ENCODE measurements at regions not wholly inside any gene's neighbourhood (a gene's known extent, or its start where the extent isn't known, plus 50 kb on each side); places are given as distances from the start of the nearest gene placed in this dataset.

DNA sequence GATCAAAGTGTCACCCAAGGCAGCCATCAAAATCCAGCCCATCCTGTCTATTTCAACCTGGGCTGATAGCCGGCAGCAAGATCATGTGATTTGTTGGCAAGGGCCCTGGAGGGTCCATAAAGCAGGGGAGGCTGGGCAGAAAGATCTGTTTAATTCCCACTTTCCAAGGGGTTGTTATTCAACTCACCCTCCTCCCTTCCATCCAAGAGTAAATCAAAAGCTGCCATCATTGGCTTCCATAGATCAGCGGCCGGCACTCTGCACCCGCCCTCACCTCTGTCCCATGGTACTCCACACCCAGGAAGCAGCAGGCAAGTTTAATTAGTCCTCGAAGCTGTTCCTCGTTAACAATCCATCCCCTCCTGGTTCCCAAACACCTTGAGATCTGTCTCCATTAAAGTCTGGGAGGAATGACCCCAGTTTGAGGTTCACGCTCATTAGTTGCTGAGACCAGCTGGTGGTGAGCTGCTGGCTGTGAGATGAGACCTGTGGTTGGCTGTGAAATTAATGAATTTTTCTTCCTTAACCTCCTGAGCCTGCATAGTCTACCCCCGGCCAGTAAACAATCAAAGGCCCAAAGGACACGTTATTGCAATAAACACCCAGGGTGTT is 120.6 kb upstream of the CHST15 start:
- no peaks in the 10 kb centered on the region for H3K9me3 ChIP-seq
- no peak for TF ChIP-seq POLR2A (IDR thresholded peaks at IDR 0.05)
- TF ChIP-seq, protein P1, sequence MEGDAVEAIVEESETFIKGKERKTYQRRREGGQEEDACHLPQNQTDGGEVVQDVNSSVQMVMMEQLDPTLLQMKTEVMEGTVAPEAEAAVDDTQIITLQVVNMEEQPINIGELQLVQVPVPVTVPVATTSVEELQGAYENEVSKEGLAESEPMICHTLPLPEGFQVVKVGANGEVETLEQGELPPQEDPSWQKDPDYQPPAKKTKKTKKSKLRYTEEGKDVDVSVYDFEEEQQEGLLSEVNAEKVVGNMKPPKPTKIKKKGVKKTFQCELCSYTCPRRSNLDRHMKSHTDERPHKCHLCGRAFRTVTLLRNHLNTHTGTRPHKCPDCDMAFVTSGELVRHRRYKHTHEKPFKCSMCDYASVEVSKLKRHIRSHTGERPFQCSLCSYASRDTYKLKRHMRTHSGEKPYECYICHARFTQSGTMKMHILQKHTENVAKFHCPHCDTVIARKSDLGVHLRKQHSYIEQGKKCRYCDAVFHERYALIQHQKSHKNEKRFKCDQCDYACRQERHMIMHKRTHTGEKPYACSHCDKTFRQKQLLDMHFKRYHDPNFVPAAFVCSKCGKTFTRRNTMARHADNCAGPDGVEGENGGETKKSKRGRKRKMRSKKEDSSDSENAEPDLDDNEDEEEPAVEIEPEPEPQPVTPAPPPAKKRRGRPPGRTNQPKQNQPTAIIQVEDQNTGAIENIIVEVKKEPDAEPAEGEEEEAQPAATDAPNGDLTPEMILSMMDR (IDR thresholded peaks at IDR 0.05): no peak
- H3K4me1 ChIP-seq: no peaks in the 10 kb centered on the region
- 64% methylated on average over 8 of the region's 9 CpGs for WGBS (ENCODE audit: insufficient coverage, low coverage, low lambda C conversion rate, missing lambda C conversion rate)
- no peaks in the 10 kb centered on the region for H3K36me3 ChIP-seq
- H3K27me3 ChIP-seq: no peaks in the 10 kb centered on the region
- no peak overlapping the region for H3K27ac ChIP-seq
- H3K4me3 ChIP-seq: no peak overlapping the region
- ATAC-seq (no peak), DNase-seq (no peak)
- intact Hi-C loops (cut with DNase I): no loop called here

DNA sequence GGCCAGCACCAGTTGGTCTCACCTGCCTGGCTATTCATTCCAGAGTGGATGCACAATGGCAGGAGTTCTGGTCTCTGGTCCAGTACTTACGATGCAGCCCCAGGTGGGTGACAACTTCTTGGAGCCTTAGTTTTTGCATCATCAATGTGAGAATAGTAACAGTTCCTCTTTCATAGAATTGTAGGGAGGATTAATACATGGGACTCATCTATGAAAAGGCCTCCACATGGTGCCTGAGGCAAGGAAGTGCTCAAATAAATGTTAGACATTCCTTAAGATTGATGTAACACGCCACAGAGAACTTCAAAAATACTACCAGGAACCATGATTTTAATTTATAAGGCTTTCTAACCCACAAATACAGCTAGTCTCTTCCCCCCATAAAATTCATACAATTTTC is 120.1 kb upstream of the CHST15 start:
- TF ChIP-seq POLR2A (IDR thresholded peaks at IDR 0.05): no peak
- TF ChIP-seq, protein P1 (IDR thresholded peaks at IDR 0.05): no peak
- no peak for DNase-seq
- intact Hi-C loops (cut with DNase I): no loop called here
- Histone ChIP-seq H3K4me1 (no peaks in the 10 kb centered on the region), H3K4me3 (no peak overlapping the region), H3K36me3 (no peaks in the 10 kb centered on the region), H3K9me3 (no peaks in the 10 kb centered on the region), H3K27ac (no peak overlapping the region), H3K27me3 (no peaks in the 10 kb centered on the region)
- WGBS (ENCODE audit: insufficient coverage, low coverage, low lambda C conversion rate, missing lambda C conversion rate): 78% methylated on average over 2 of the region's 2 CpGs
- ATAC-seq: no peak

DNA sequence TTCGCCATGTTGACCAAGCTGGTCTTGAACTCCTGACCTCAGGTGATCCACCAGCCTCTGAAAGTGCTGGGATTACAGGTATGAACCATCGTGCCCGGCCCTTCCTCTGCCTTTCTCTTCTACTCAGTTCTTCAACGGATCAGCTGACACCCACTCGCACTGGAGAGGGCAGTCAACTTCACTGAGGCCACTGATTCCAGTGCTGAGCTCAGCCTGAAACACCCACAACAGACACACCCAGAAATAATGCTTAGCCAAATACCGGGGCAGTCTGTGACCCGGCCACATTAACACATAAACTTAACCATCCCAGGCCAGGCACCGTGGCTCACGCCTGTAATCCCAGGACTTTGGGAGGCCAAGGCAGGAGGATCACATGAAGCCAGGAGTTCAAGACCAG is 119.3 kb upstream of the CHST15 start:
- 62% methylated on average over 8 of the region's 9 CpGs for WGBS (ENCODE audit: insufficient coverage, low coverage, low lambda C conversion rate, missing lambda C conversion rate)
- TF ChIP-seq, protein P1 (IDR thresholded peaks at IDR 0.05): no peak
- no peak for TF ChIP-seq POLR2A (IDR thresholded peaks at IDR 0.05)
- H3K27me3 ChIP-seq: no peaks in the 10 kb centered on the region
- peak in 2 of 4 donors; percentile 16 to 61 for ATAC-seq
- H3K36me3 ChIP-seq: no peaks in the 10 kb centered on the region
- no peak overlapping the region for H3K4me3 ChIP-seq
- peak in 1 of 3 donors; percentile 31 for DNase-seq
- no peak overlapping the region for H3K27ac ChIP-seq
- H3K4me1 ChIP-seq: no peaks in the 10 kb centered on the region
- intact Hi-C loops (cut with DNase I): no loop called here
- no peaks in the 10 kb centered on the region for H3K9me3 ChIP-seq

DNA sequence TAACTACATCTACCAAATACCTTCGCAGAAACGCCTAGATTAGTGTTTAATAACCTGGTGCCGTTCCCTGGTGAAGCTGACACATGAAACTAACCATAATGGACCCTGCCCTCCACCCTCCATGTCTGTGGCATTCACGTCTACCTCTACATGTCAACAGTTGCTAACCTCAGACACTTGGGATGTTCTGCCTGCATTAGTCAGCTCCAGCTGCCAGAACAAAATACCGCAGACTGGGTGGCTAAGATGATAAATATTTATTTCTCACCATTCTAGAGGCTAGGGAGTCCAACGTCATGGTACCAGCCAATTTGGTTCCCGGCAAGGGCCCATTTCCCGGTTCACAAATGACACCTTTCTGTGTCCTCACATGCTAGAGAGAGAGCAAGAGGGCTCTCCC is 118.5 kb upstream of the CHST15 start:
- 73% methylated on average over 7 of the region's 8 CpGs for WGBS (ENCODE audit: insufficient coverage, low coverage, low lambda C conversion rate, missing lambda C conversion rate)
- no peaks in the 10 kb centered on the region for H3K9me3 ChIP-seq
- no peaks in the 10 kb centered on the region for H3K36me3 ChIP-seq
- no peak overlapping the region for H3K4me3 ChIP-seq
- intact Hi-C loops (cut with DNase I): no loop called here
- ATAC-seq: no peak
- H3K27me3 ChIP-seq: no peaks in the 10 kb centered on the region
- DNase-seq: no peak
- no peaks in the 10 kb centered on the region for H3K4me1 ChIP-seq
- H3K27ac ChIP-seq: no peak overlapping the region
- no peak for TF ChIP-seq POLR2A (IDR thresholded peaks at IDR 0.05)
- TF ChIP-seq, protein P1 (IDR thresholded peaks at IDR 0.05): no peak

DNA sequence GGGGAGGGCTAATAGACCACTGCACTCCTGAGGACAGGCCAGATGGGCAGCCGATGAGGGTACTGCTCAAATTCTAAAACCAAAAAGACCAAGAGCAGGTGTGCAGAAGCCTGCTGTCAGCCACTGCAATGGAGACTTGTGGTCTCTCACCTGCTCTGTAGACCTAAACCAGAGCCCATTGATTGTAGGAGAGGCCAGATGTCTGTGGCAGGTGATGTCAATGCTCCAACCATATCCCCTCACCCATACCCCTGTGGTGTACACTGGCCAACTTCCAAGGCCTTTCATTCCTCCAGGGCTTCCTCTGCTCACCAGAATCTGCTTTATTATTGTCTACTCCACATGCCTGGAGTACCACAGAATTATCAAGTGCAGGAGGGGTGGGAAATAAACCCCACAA is 116.9 kb upstream of the CHST15 start:
- no peak for TF ChIP-seq POLR2A (IDR thresholded peaks at IDR 0.05)
- TF ChIP-seq, protein P1 (IDR thresholded peaks at IDR 0.05): no peak
- no peak overlapping the region for H3K27ac ChIP-seq
- H3K4me3 ChIP-seq: no peak overlapping the region
- H3K9me3 ChIP-seq: no peaks in the 10 kb centered on the region
- H3K4me1 ChIP-seq: no peaks in the 10 kb centered on the region
- 0% methylated on average over 1 of the region's 1 CpG for WGBS (ENCODE audit: insufficient coverage, low coverage, low lambda C conversion rate, missing lambda C conversion rate)
- no peaks in the 10 kb centered on the region for H3K36me3 ChIP-seq
- H3K27me3 ChIP-seq: no peaks in the 10 kb centered on the region
- ATAC-seq (no peak), DNase-seq (no peak)
- intact Hi-C loops (cut with DNase I): no loop called here
